Spleen (tissue), 11 donors: ENCODE measurements at regions not wholly inside any gene's neighbourhood (a gene's known extent, or its start where the extent isn't known, plus 50 kb on each side); places are given as distances from the start of the nearest gene placed in this dataset.

ENCODE experiments used
- DNase-seq: peaks from one replicate; pipeline ENCODE4 v3.0.0-alpha.2; 2020
- H3K27ac ChIP-seq, 8 donors: fragments of 200-600 bp; sonication (generic) in 7 of 8; 1 replicate in 4 of 8; 2 replicates in 4 of 8; pipeline versions ENCODE4 v1.5.0 to v1.8.0; 2016 to 2021; ENCODE audit warnings: inconsistent platforms in 4 of 8, mild to moderate bottlenecking in 4 of 8, moderate library complexity in 1 of 8
- H3K27me3 ChIP-seq, 7 donors: fragments of 200-600 bp; sonication (generic) in 6 of 7; replicated peaks in 1 of 7; 1 replicate in 4 of 7; 2 replicates in 3 of 7; pipeline versions ENCODE4 v1.5.0 to v1.8.0; 2016 to 2021; ENCODE audit warnings: inconsistent platforms in 3 of 7, mild to moderate bottlenecking in 1 of 7
- H3K36me3 ChIP-seq, 6 donors: fragments of 200-600 bp; sonication (generic) in 5 of 6; 1 replicate in 4 of 6; 2 replicates in 2 of 6; pipeline versions ENCODE4 v1.5.0 to v1.8.0; 2016 to 2021; ENCODE audit warnings: inconsistent platforms in 2 of 6
- H3K4me1 ChIP-seq, 6 donors: fragments of 200-600 bp; sonication (generic) in 5 of 6; 1 replicate in 3 of 6; 2 replicates in 3 of 6; pipeline versions ENCODE4 v1.5.0 to v1.8.0; 2016 to 2021; ENCODE audit warnings: inconsistent platforms in 3 of 6
- H3K4me3 ChIP-seq, 8 donors: fragments of 200-600 bp; sonication (generic) in 7 of 8; 1 replicate in 4 of 8; 2 replicates in 4 of 8; pipeline versions ENCODE4 v1.5.0 to v1.8.0; 2016 to 2021; ENCODE audit warnings: inconsistent platforms in 4 of 8, mild to moderate bottlenecking in 4 of 8, moderate library complexity in 2 of 8
- H3K9me3 ChIP-seq, 8 donors: fragments of 200-600 bp; sonication (generic) in 7 of 8; 1 replicate in 4 of 8; 2 replicates in 4 of 8; pipeline versions ENCODE4 v1.5.0 to v1.8.0; 2016 to 2021; ENCODE audit warnings: inconsistent platforms in 4 of 8
- CTCF ChIP-seq, 11 experiments: fragments of 200-600 bp in 7 of 11; fragments of 450-650 bp in 4 of 11; sonication (generic) in 4 of 11; IDR thresholded peaks in 8 of 11; conservative IDR thresholded peaks in 3 of 11; 1 replicate in 7 of 11; 2 replicates in 4 of 11; pipeline versions ENCODE4 v1.4.0 to v1.8.0; 2016 to 2021; ENCODE audit warnings: antibody characterized with exemption in 11 of 11, inconsistent platforms in 4 of 11, mild to moderate bottlenecking in 1 of 11
- POLR2A ChIP-seq, 3 donors: fragments of 450-650 bp; IDR thresholded peaks; one replicate each; pipeline ENCODE4 v1.5.1; 2017; ENCODE audit warnings: antibody characterized with exemption in 3 of 3, mild to moderate bottlenecking in 1 of 3
- POLR2AphosphoS5 ChIP-seq, 3 donors: sonication (generic); formaldehyde crosslinking; IDR thresholded peaks; one replicate each; pipeline ENCODE4 v1.5.1; 2017; ENCODE audit warnings: antibody characterized with exemption in 3 of 3
- WGBS, 5 donors: extraction: QIAGEN DNeasy Blood & Tissue Kit in 3 of 5; methylation state at CpG; one replicate each; pipeline versions ENCODE4 v1.1.5 to v1.1.7; 2013 to 2018; 5-methylcytosine and 5-hydroxymethylcytosine counted together
- intact Hi-C: fragments of 100-400 bp; cut with DNase I; formaldehyde crosslinking; loops from one replicate; pipeline ENCODE4 v1.15.0; 2023; ENCODE audit warnings: low total_unique reads
- donor health status: healthy with polysubstance abuse.
- donor health status: DM: no; HTN: no; CAD: no; lungs with moderate emphysema.
- donor health status: DM: no; HTN: no; CAD: no.
- donor health status: Bipolar disorder and iron deficiency.
- donor health status: healthy.
- donor health status: DM: no; HTN: no; CAD: no.
- donor health status: DM: yes; HTN: yes; CAD: no.

DNA sequence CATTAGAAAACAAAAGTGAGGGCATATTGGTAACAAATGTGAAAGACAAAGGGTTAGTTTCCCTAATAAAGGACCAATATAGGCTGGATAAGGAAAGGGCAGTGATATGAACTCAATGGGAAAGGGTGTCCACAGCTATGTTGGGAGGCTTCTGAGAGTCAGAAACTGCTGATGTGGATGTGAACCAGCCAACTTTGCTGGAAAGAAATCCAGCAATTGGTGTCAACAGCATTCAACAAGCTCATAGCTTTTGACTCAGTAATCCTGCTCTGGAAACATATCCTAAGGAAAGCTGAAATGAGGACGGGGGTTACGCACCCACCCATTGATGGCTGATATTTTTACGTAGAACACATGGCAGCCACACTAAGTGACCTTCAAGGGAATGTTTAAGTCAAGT, 63.7 kb downstream of the ARL4C start:
- intact Hi-C loops: no loop called here
- Histone ChIP-seq H3K4me3 (no peak overlapping the region), H3K27ac (no peak overlapping the region), H3K4me1 (peaks cover 10 to 50% (median 20%) of the 10 kb centered on the region in 6 donors), H3K9me3 (no peaks in the 10 kb centered on the region), H3K27me3 (no peaks in the 10 kb centered on the region), H3K36me3 (no peaks in the 10 kb centered on the region)
- DNase-seq: no peak
- 58 to 95% (median 74%) methylated on average over 3 of the region's 3 CpGs for WGBS, 5 donors
- TF ChIP-seq POLR2A (IDR thresholded peaks at IDR 0.05) (no peak), POLR2AphosphoS5 (IDR thresholded peaks at IDR 0.05) (no peak), CTCF (IDR thresholded peaks at IDR 0.05 in 8 of 11, conservative IDR thresholded peaks at IDR 0.05 in 3 of 11) (no peak)

DNA sequence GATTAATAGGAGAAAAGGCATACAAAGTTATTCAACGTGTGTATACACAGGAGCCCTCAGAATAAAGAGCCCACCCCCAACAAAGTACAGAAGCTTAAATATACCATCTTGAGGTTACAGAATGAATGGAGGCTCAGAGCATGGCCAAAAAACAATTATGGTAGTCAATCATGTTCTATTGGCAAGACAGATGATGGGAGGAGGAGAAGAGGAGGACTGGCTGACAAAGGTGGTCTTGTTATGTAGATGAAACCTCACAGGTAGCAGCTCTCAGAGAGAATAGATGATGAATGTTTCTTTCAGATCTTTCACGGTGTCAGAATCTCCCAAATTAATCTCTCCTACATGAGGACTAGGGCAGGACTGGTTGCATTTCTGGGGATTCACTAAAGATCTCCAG, 66.0 kb downstream of the ARL4C start:
- H3K9me3 ChIP-seq: no peaks in the 10 kb centered on the region
- peaks cover 11 to 50% (median 28%) of the 10 kb centered on the region in 6 donors for H3K4me1 ChIP-seq
- no peak overlapping the region for H3K27ac ChIP-seq
- intact Hi-C loops: no loop called here
- TF ChIP-seq POLR2A (IDR thresholded peaks at IDR 0.05) (no peak), POLR2AphosphoS5 (IDR thresholded peaks at IDR 0.05) (no peak), CTCF (IDR thresholded peaks at IDR 0.05 in 8 of 11, conservative IDR thresholded peaks at IDR 0.05 in 3 of 11) (no peak)
- no peak for DNase-seq
- no peaks in the 10 kb centered on the region for H3K27me3 ChIP-seq
- WGBS, 5 donors: 83 to 92% (median 90%) methylated on average over 2 of the region's 2 CpGs
- H3K4me3 ChIP-seq: no peak overlapping the region
- no peaks in the 10 kb centered on the region for H3K36me3 ChIP-seq

DNA sequence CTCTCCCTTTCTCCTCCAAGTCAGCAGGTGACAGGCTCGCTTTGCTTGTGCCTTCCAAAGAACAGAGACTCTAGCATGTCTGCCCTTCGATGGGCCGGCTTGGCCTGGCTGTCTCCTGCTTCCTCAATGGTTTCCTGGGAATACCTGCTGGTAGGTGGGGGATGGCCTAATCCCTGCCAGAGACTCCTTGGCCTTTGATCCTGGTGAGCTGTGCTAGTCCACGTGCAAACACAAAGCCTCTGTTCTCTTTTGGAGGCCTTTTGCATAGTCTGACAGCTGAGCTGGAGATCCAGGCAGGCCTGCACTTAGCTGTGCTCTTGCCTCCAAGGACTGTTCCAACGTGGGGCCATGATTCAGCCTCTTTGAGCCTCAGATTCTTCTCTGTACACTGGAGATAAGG, 67.6 kb downstream of the ARL4C start:
- no peaks in the 10 kb centered on the region for H3K36me3 ChIP-seq
- TF ChIP-seq CTCF (IDR thresholded peaks at IDR 0.05 in 8 of 11, conservative IDR thresholded peaks at IDR 0.05 in 3 of 11) (no peak), POLR2A (IDR thresholded peaks at IDR 0.05) (no peak), POLR2AphosphoS5 (IDR thresholded peaks at IDR 0.05) (no peak)
- no peaks in the 10 kb centered on the region for H3K9me3 ChIP-seq
- no peak for DNase-seq
- H3K27ac ChIP-seq: peak overlapping the region in 2 of 8 donors; percentile 23 to 90
- no peaks in the 10 kb centered on the region for H3K27me3 ChIP-seq
- no peak overlapping the region for H3K4me3 ChIP-seq
- intact Hi-C loops: loop anchor here (10.0 kb wide), 1 partner anchor 66 kb away; the partner anchor contains the start of gene ARL4C
- peaks cover 23 to 55% (median 42%) of the 10 kb centered on the region in 6 donors for H3K4me1 ChIP-seq
- WGBS, 5 donors: 78 to 89% (median 83%) methylated on average over 4 to 5 of the region's 5 CpGs

DNA sequence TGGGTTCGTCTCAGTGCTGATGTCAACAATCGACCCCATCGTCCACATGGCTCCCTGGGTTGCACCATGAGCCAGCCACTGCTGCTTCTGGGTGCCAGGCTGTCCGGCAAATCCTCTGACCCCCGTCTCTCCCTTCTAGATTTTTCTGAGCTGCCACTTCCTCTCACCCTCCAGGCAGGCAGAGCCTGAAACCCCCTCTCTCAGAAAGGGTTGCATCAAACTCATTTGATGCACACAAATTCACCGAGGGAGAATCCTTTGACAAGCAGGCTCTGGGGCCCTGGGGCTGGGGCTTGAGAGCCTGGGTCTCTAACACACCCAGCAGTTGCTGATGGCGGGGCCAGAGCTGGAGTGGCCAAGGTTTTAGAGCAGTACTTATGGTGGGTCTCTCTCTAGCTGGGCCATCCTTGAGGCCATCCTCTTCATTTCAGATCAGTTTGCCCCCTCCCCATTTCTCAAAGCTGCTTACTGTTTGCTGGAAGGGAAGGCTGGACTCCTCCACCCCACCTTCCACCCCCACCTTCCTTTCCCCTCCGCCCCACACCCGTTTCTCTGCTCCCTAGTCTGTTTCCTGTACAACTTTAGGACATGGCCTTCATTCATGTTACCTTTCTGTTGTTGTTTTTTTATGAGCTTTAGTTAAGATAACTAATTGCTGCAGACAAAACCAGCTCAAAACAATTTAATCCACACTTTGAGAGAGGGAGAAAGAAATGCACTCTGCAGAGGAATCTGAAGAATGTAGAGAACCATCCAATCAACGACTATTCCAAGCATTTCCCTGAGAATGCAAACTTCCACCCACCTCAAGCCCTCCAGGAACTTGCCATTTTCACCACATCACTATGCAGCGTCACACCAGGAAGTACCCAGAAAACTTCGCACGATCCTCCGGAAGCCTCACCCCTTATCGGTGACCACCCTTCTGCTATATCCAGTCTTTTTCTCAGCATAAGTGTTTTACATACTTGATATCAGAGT, 69.5 kb downstream of the ARL4C start:
- Histone ChIP-seq H3K9me3 (no peaks in the 10 kb centered on the region), H3K27ac (peak overlapping the region; percentile 30 to 90 (median 82)), H3K4me1 (peaks cover 26 to 74% (median 57%) of the 10 kb centered on the region in 6 donors), H3K4me3 (no peak overlapping the region), H3K27me3 (no peaks in the 10 kb centered on the region), H3K36me3 (no peaks in the 10 kb centered on the region)
- WGBS, 5 donors: 41 to 51% (median 47%) methylated on average over 15 of the region's 15 CpGs
- TF ChIP-seq POLR2A (IDR thresholded peaks at IDR 0.05): no peak
- intact Hi-C loops: loop anchor here (10.0 kb wide), 1 partner anchor 67 kb away; the partner anchor contains the start of gene ARL4C
- no peak for DNase-seq
